Breast epithelium (tissue), 4 donors: ENCODE measurements at regions not wholly inside any gene's neighbourhood (a gene's known extent, or its start where the extent isn't known, plus 50 kb on each side); places are given as distances from the start of the nearest gene placed in this dataset.
"Not testable (repeated sequence)": the region's sequence is repeated elsewhere in the genome, so short reads cannot be mapped to it uniquely, and the experiment has no call there.

ENCODE experiments used
- DNase-seq, 2 donors: peaks; one replicate each; pipeline ENCODE4 v3.0.0-alpha.2; 2019; ENCODE audit warnings: low spot score in 2 of 2
- H3K27ac ChIP-seq, 2 donors: fragments of 200-600 bp; sonication (generic) in 1 of 2; one replicate each; pipeline ENCODE4 v1.5.1; 2016 to 2019; ENCODE audit warnings: mild to moderate bottlenecking in 1 of 2
- H3K27me3 ChIP-seq, 2 donors: fragments of 200-600 bp; sonication (generic) in 1 of 2; one replicate each; pipeline versions ENCODE4 v1.5.1 to v1.6.0; 2017 to 2019; ENCODE audit warnings: control low read depth in 1 of 2, mild to moderate bottlenecking in 1 of 2
- H3K36me3 ChIP-seq: fragments of 200-600 bp; one replicate; pipeline ENCODE4 v1.5.1; 2019
- H3K4me1 ChIP-seq, 2 donors: fragments of 200-600 bp; sonication (generic); one replicate each; pipeline ENCODE4 v1.5.1; 2016 to 2019; ENCODE audit warnings: control low read depth in 1 of 2
- H3K4me3 ChIP-seq, 3 donors: fragments of 200-600 bp; sonication (generic); 1 replicate in 2 of 3; 2 replicates in 1 of 3; pipeline ENCODE4 v1.5.1; 2016 to 2019; ENCODE audit warnings: mild to moderate bottlenecking in 3 of 3, moderate library complexity in 2 of 3
- H3K9me3 ChIP-seq, 2 donors: fragments of 200-600 bp; sonication (generic) in 1 of 2; one replicate each; pipeline ENCODE4 v1.5.1; 2016 to 2019; ENCODE audit warnings: control low read depth in 1 of 2
- CTCF ChIP-seq, 3 donors: fragments of 450-650 bp; IDR thresholded peaks; one replicate each; pipeline ENCODE4 v1.5.1; 2016 to 2017; ENCODE audit warnings: antibody characterized with exemption in 3 of 3, mild to moderate bottlenecking in 3 of 3, moderate library complexity in 3 of 3
- POLR2A ChIP-seq: fragments of 450-650 bp; IDR thresholded peaks from one replicate; pipeline ENCODE4 v1.6.1; 2016; ENCODE audit warnings: antibody characterized with exemption, mild to moderate bottlenecking, moderate library complexity
- POLR2AphosphoS5 ChIP-seq, 3 donors: sonication (generic); formaldehyde crosslinking; IDR thresholded peaks; one replicate each; pipeline ENCODE4 v1.6.1; 2017; ENCODE audit warnings: antibody characterized with exemption in 3 of 3
- intact Hi-C: fragments of 100-400 bp; cut with DNase I; formaldehyde crosslinking; loops from one replicate; pipeline ENCODE4 v1.15.1; 2023; ENCODE audit warnings: low total_unique reads

GRCh38 chr13:54261856-54262255 lies 1233.2 kb downstream of the OLFM4 start:
- TF ChIP-seq POLR2A (no peak), CTCF (IDR thresholded peaks at IDR 0.05) (no peak), POLR2AphosphoS5 (IDR thresholded peaks at IDR 0.05) (no peak)
- H3K27me3 ChIP-seq, result no peaks in the 10 kb centered on the region
- no peak overlapping the region for H3K27ac ChIP-seq
- DNase-seq, result no peak
- intact Hi-C loops, result no loop called here
- H3K4me1 ChIP-seq, result no peaks in the 10 kb centered on the region
- H3K9me3 ChIP-seq, result no peaks in the 10 kb centered on the region
- no peak overlapping the region for H3K4me3 ChIP-seq
- H3K36me3 ChIP-seq, result no peaks in the 10 kb centered on the region

GRCh38 chr13:54263868-54264267 lies 1235.3 kb downstream of the OLFM4 start:
- Histone ChIP-seq H3K4me3 (no peak overlapping the region), H3K27me3 (no peaks in the 10 kb centered on the region), H3K9me3 (no peaks in the 10 kb centered on the region), H3K4me1 (no peaks in the 10 kb centered on the region), H3K27ac (no peak overlapping the region), H3K36me3 (no peaks in the 10 kb centered on the region)
- no peak for DNase-seq
- intact Hi-C loops, result no loop called here
- TF ChIP-seq POLR2AphosphoS5 (IDR thresholded peaks at IDR 0.05) (no peak), CTCF (IDR thresholded peaks at IDR 0.05) (no peak), POLR2A (no peak)

- H3K36me3 ChIP-seq, H3K27ac ChIP-seq, intact Hi-C loops, H3K4me3 ChIP-seq, DNase-seq, H3K9me3 ChIP-seq, H3K27me3 ChIP-seq, H3K4me1 ChIP-seq: not testable (repeated sequence)
Measured at GRCh38 chr13:54267253-54267668, 1238.6 kb downstream of the OLFM4 start.

GRCh38 chr13:54268013-54268695 lies 1239.5 kb downstream of the OLFM4 start:
- H3K4me3 ChIP-seq, H3K36me3 ChIP-seq, DNase-seq, intact Hi-C loops, H3K9me3 ChIP-seq, H3K27ac ChIP-seq, H3K4me1 ChIP-seq, H3K27me3 ChIP-seq: not testable (repeated sequence)

GRCh38 chr13:54287062-54287764 lies 1258.6 kb downstream of the OLFM4 start:
- no peak for TF ChIP-seq POLR2A
- no peak for TF ChIP-seq POLR2AphosphoS5 (IDR thresholded peaks at IDR 0.05)
- TF ChIP-seq CTCF (IDR thresholded peaks at IDR 0.05), result no peak
- Histone ChIP-seq H3K9me3 (peaks cover 0 to 17% of the 10 kb centered on the region in 2 donors), H3K4me3 (no peak overlapping the region), H3K36me3 (no peaks in the 10 kb centered on the region), H3K4me1 (no peaks in the 10 kb centered on the region), H3K27me3 (no peaks in the 10 kb centered on the region), H3K27ac (no peak overlapping the region)
- no peak for DNase-seq
- intact Hi-C loops, result no loop called here

- TF ChIP-seq CTCF (IDR thresholded peaks at IDR 0.05), result no peak
- H3K4me3 ChIP-seq, result no peak overlapping the region
- no peaks in the 10 kb centered on the region for H3K36me3 ChIP-seq
- no peak for DNase-seq
- no peak overlapping the region for H3K27ac ChIP-seq
- no peaks in the 10 kb centered on the region for H3K27me3 ChIP-seq
- intact Hi-C loops, result no loop called here
- H3K9me3 ChIP-seq, result peaks cover 0 to 6% of the 10 kb centered on the region in 2 donors
- no peaks in the 10 kb centered on the region for H3K4me1 ChIP-seq
Measured at GRCh38 chr13:54301085-54301484, 1272.5 kb downstream of the OLFM4 start.
